ENCODE measurements at regions not wholly inside any gene's neighbourhood (a gene's known extent, or its start where the extent isn't known, plus 50 kb on each side); places are given as distances from the start of the nearest gene placed in this dataset.

GRCh38 chr13:76349700-76350099 lies 536.5 kb downstream of the KCTD12 start:
- no peak overlapping the region for H3K4me3 ChIP-seq (ENCODE audit: low read depth, low read length)
- TF ChIP-seq, protein P1, sequence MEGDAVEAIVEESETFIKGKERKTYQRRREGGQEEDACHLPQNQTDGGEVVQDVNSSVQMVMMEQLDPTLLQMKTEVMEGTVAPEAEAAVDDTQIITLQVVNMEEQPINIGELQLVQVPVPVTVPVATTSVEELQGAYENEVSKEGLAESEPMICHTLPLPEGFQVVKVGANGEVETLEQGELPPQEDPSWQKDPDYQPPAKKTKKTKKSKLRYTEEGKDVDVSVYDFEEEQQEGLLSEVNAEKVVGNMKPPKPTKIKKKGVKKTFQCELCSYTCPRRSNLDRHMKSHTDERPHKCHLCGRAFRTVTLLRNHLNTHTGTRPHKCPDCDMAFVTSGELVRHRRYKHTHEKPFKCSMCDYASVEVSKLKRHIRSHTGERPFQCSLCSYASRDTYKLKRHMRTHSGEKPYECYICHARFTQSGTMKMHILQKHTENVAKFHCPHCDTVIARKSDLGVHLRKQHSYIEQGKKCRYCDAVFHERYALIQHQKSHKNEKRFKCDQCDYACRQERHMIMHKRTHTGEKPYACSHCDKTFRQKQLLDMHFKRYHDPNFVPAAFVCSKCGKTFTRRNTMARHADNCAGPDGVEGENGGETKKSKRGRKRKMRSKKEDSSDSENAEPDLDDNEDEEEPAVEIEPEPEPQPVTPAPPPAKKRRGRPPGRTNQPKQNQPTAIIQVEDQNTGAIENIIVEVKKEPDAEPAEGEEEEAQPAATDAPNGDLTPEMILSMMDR (IDR thresholded peaks at IDR 0.05; ENCODE audit: insufficient read depth, low read depth, low read length, missing control alignments) = no peak
- DNase-seq (ENCODE audit: low read depth) = no peak

- no peak for DNase-seq (ENCODE audit: low read depth)
- TF ChIP-seq, protein P1 (IDR thresholded peaks at IDR 0.05; ENCODE audit: insufficient read depth, low read depth, low read length, missing control alignments) = no peak
- H3K4me3 ChIP-seq (ENCODE audit: low read depth, low read length) = no peak overlapping the region
These were observed 546.6 kb downstream of the KCTD12 start for GRCh38 chr13:76339649-76340048.

DNA sequence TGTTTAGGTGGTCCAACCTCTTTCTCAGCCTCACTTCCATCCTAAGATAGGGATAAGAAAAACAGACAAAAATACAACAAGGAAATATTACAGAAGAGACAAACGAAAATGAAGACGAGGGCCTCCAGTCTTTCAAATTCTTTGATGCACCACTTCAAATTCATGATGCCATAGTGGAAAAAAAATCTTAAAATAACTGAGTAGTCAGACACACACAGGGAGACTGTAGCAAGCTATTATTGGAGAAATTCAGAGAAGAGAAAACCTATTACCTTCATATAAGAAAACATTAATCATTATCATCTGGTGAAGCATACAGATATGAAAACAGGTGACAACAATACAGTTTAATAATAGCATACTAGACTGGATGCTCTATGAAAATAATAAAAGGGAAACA lies 548.2 kb downstream of the KCTD12 start:
- TF ChIP-seq, protein P1 (IDR thresholded peaks at IDR 0.05; ENCODE audit: insufficient read depth, low read depth, low read length, missing control alignments) = no peak

DNA sequence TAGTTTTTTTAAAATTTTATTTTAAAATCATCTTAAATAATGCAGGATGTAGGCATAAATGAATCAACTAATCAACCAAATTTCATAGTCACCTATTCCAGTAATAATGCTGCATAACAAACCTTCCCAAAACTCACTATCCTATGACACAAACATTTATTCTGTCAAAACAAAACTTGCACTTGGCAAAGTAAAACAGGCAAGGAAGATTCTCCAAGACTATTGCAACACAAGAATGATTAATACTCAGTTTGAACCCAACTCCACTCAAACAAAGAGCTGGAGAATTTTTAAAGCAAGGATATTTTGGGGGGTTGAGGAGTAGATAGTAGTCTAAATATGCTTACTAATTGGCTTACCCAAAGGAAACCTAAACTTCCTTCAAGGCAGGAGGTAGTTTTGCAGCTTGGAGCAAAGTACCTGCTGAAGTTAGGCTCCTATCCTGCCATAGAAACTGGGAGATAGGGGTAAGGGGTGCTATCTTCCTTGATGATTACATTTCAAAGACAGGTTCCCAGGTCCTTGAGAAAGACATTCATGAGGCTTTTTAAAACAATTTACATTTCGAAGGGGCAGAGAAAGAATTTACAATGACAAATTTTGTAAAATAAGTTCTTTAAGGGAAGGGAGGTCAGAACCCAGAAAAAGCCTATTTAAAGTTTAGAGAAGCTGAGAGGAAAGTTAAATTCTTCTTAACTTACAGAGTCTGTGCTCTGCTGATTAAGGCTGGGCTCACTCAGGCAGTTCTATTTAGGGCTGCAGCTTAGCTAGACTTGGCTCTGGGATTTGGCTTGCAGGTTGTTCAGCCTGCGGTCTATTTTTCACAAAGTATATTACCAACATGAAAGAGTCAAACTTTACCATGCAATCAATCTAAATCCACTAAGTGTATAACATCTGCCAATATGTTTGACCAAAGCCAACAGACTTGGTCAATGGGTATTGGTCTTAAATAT lies 549.0 kb downstream of the KCTD12 start:
- no peak overlapping the region for H3K4me3 ChIP-seq (ENCODE audit: low read depth, low read length)
- TF ChIP-seq, protein P1 (IDR thresholded peaks at IDR 0.05; ENCODE audit: insufficient read depth, low read depth, low read length, missing control alignments) = no peak
- DNase-seq (ENCODE audit: low read depth) = no peak

More for the DNA sequence above, 548.2 kb downstream of the KCTD12 start:
- no peak overlapping the region for H3K4me3 ChIP-seq (ENCODE audit: low read depth, low read length)
- DNase-seq (ENCODE audit: low read depth) = no peak

GRCh38 chr13:76335463-76335862 lies 550.7 kb downstream of the KCTD12 start:
- no peak for DNase-seq (ENCODE audit: low read depth)
- TF ChIP-seq, protein P1 (IDR thresholded peaks at IDR 0.05; ENCODE audit: insufficient read depth, low read depth, low read length, missing control alignments) = no peak
- H3K4me3 ChIP-seq (ENCODE audit: low read depth, low read length) = no peak overlapping the region

DNA sequence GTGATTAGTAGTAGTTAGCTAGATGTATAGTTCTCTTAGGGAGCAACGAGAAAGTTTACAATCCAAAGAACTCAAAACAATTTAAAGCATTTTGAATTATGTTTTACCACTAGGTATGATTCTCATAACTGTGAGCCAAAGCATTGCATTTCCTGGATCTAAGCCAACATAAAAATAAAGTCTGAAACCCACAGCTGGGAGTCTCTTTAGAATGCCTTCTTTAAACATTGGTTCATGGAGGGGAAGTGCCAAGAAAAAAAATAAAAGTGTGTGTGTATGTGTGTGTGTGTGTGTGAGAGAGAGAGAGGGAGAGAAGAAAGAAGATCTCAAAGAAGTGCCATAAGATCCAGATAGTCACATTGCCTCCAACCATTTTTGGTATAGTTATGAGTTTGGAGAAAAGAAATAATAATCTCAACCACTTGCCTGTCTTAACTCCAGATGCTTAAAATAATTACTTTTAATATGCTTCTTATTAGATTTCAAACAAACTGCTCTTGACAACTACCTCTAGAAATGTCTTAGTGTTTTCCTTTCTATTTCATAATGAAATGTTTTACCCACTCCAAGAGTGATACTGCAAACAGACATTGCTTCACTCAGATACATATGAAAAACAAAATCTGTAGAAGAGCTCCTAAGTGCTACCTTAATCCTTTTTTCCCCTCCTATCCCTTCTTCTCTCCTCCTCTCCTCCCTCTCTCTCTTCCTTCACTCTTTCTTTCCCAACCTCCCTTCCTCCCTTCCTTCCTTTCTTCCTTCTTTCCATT lies 554.1 kb downstream of the KCTD12 start:
- TF ChIP-seq, protein P1 (IDR thresholded peaks at IDR 0.05; ENCODE audit: insufficient read depth, low read depth, low read length, missing control alignments) = no peak
- DNase-seq (ENCODE audit: low read depth) = no peak
- no peak overlapping the region for H3K4me3 ChIP-seq (ENCODE audit: low read depth, low read length)

All from GM12865 (cell line).